PC-9 (cell line): ENCODE measurements at regions not wholly inside any gene's neighbourhood (a gene's known extent, or its start where the extent isn't known, plus 50 kb on each side); places are given as distances from the start of the nearest gene placed in this dataset.

Experiments used
- BruUV-seq: library from RNA; stranded (reverse); fragments of 400-500 nt; replicated peaks from 2 replicates; lab custom pipeline; 2021; lab: Mats Ljungman, UMichigan
- CTCF ChIA-PET: fragments of 300-600 bp; sonication (Branson Sonifier 250); formaldehyde crosslinking; loops from one replicate; lab custom pipeline; 2022; ENCODE audit warnings: antibody characterized with exemption; lab: Charles Lee
- POLR2A ChIA-PET: fragments of 300-600 bp; sonication (Branson Sonifier 250); formaldehyde crosslinking; loops from one replicate; lab custom pipeline; 2022; ENCODE audit warnings: antibody characterized with exemption; ENCODE audit not compliant: unreplicated experiment; lab: Charles Lee
- DNase-seq, 2 experiments: peaks; one replicate each; pipeline versions ENCODE4 v3.0.0 to v3.0.0-alpha.2; 2015 to 2022; ENCODE audit warnings: mixed read lengths in 1 of 2
- H2AFZ ChIP-seq: fragments of 200-600 bp; sonication (generic); 2 replicates; pipeline ENCODE4 v1.8.1; 2017; ENCODE audit warnings: antibody characterized with exemption
- H3F3A ChIP-seq: fragments of 200-600 bp; sonication (generic); 2 replicates; pipeline ENCODE4 v1.8.1; 2017; ENCODE audit warnings: antibody characterized with exemption, mild to moderate bottlenecking, low read depth; ENCODE audit not compliant: insufficient read depth
- H3K27ac ChIP-seq: fragments of 200-600 bp; sonication (generic); 2 replicates; pipeline ENCODE4 v1.6.1; 2016; ENCODE audit warnings: mixed run types
- H3K27me3 ChIP-seq: fragments of 200-600 bp; sonication (generic); 2 replicates; pipeline ENCODE4 v1.6.1; 2016; ENCODE audit warnings: low read depth, mixed run types; ENCODE audit not compliant: insufficient read depth
- H3K36me3 ChIP-seq: fragments of 200-600 bp; sonication (generic); 2 replicates; pipeline ENCODE4 v1.6.1; 2016; ENCODE audit warnings: low read depth, mixed run types
- H3K4me1 ChIP-seq: fragments of 200-600 bp; sonication (generic); replicated peaks from 2 replicates; pipeline ENCODE4 v1.6.1; 2016; ENCODE audit warnings: mixed run types; ENCODE audit not compliant: insufficient read depth
- H3K4me2 ChIP-seq: fragments of 200-600 bp; sonication (generic); 2 replicates; pipeline ENCODE4 v1.6.1; 2017; ENCODE audit warnings: mixed run types
- H3K4me3 ChIP-seq: fragments of 200-600 bp; sonication (generic); 2 replicates; pipeline ENCODE4 v1.6.1; 2016; ENCODE audit warnings: mixed run types
- H3K79me2 ChIP-seq: fragments of 200-600 bp; sonication (generic); 2 replicates; pipeline ENCODE4 v1.6.1; 2017; ENCODE audit warnings: low read depth, mixed run types
- H3K9me2 ChIP-seq: fragments of 200-600 bp; sonication (generic); 2 replicates; pipeline ENCODE4 v1.8.1; 2017; ENCODE audit warnings: mild to moderate bottlenecking; ENCODE audit not compliant: insufficient read depth
- H3K9me3 ChIP-seq: fragments of 200-600 bp; sonication (generic); 2 replicates; pipeline ENCODE4 v1.8.1; 2016; ENCODE audit warnings: low read depth; ENCODE audit not compliant: insufficient read depth
- H4K20me1 ChIP-seq: fragments of 200-600 bp; sonication (generic); 2 replicates; pipeline ENCODE4 v1.8.1; 2017; ENCODE audit not compliant: insufficient read depth
- EZH2 ChIP-seq: fragments of 200-600 bp; sonication (generic); IDR thresholded peaks from 2 replicates; pipeline ENCODE4 v1.8.0; 2017; ENCODE audit warnings: antibody characterized with exemption, low read depth
- intact Hi-C: fragments of 100-400 bp; cut with micrococcal nuclease; formaldehyde crosslinking; loops from one replicate; pipeline ENCODE4 v1.10.0; 2022; ENCODE audit not compliant: unreplicated experiment
- TF ChIP-seq, protein P1 (sequence below): fragments of 200-600 bp; sonication (generic); conservative IDR thresholded peaks from 2 replicates; pipeline ENCODE4 v1.6.1; 2017; ENCODE audit warnings: mixed run types, antibody characterized with exemption, mild to moderate bottlenecking, moderate library complexity

GRCh38 chr14:41362139-41362538, 244.5 kb upstream of the LRFN5 start:
- BruUV-seq: no TSS peak
- ChIA-PET CTCF (no interaction called here), POLR2A (no interaction called here)
- H3K4me3 ChIP-seq: no peak overlapping the region
- no peak overlapping the region for H2AFZ ChIP-seq
- H3K36me3 ChIP-seq: no peaks in the 10 kb centered on the region
- no peaks in the 10 kb centered on the region for H4K20me1 ChIP-seq
- H3K27ac ChIP-seq: no peak overlapping the region
- H3K79me2 ChIP-seq: no peaks in the 10 kb centered on the region
- no peak for TF ChIP-seq EZH2
- TF ChIP-seq, protein P1, sequence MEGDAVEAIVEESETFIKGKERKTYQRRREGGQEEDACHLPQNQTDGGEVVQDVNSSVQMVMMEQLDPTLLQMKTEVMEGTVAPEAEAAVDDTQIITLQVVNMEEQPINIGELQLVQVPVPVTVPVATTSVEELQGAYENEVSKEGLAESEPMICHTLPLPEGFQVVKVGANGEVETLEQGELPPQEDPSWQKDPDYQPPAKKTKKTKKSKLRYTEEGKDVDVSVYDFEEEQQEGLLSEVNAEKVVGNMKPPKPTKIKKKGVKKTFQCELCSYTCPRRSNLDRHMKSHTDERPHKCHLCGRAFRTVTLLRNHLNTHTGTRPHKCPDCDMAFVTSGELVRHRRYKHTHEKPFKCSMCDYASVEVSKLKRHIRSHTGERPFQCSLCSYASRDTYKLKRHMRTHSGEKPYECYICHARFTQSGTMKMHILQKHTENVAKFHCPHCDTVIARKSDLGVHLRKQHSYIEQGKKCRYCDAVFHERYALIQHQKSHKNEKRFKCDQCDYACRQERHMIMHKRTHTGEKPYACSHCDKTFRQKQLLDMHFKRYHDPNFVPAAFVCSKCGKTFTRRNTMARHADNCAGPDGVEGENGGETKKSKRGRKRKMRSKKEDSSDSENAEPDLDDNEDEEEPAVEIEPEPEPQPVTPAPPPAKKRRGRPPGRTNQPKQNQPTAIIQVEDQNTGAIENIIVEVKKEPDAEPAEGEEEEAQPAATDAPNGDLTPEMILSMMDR: no peak
- no peak overlapping the region for H3K4me2 ChIP-seq
- DNase-seq: no peak
- no peaks in the 10 kb centered on the region for H3F3A ChIP-seq
- H3K27me3 ChIP-seq: no peaks in the 10 kb centered on the region
- no peaks in the 10 kb centered on the region for H3K9me2 ChIP-seq
- intact Hi-C loops: no loop called here
- H3K4me1 ChIP-seq: no peaks in the 10 kb centered on the region
- H3K9me3 ChIP-seq: no peaks in the 10 kb centered on the region

DNA sequence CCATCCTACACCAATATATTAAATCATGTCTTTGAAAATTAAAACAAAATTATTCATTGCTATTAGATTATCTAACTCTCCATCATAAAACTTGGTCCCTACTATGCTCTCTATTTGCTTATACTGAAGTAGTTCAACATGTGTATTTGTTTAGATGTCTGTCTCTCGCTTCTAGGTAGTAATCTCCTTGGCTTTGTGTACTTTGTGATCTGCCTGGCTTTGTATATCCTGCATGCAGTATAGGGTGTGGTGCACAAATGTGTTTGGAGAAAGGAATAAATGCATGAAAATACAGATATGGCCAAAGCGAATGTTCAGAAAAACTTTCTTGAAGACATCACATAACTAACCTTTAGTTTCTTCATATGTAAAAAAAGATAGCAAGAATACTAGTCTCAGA, 246.6 kb upstream of the LRFN5 start:
- no peaks in the 10 kb centered on the region for H3K4me1 ChIP-seq
- ChIA-PET CTCF (no interaction called here), POLR2A (no interaction called here)
- no peak for TF ChIP-seq EZH2
- TF ChIP-seq, protein P1: no peak
- H3K4me3 ChIP-seq: no peak overlapping the region
- no peaks in the 10 kb centered on the region for H3F3A ChIP-seq
- H3K79me2 ChIP-seq: no peaks in the 10 kb centered on the region
- intact Hi-C loops: no loop called here
- H3K27me3 ChIP-seq: no peaks in the 10 kb centered on the region
- H3K36me3 ChIP-seq: no peaks in the 10 kb centered on the region
- H4K20me1 ChIP-seq: no peaks in the 10 kb centered on the region
- H3K4me2 ChIP-seq: no peak overlapping the region
- no peaks in the 10 kb centered on the region for H3K9me2 ChIP-seq
- no peak overlapping the region for H3K27ac ChIP-seq
- H3K9me3 ChIP-seq: no peaks in the 10 kb centered on the region
- no TSS peak for BruUV-seq
- H2AFZ ChIP-seq: no peak overlapping the region
- DNase-seq: no peak

- CTCF ChIA-PET: no interaction called here
- intact Hi-C loops: no loop called here
Observed at GRCh38 chr14:41355866-41356265, 250.8 kb upstream of the LRFN5 start.

More at GRCh38 chr14:41355866-41356265, 250.8 kb upstream of the LRFN5 start:
- H2AFZ ChIP-seq: no peak overlapping the region
- no peaks in the 10 kb centered on the region for H3K36me3 ChIP-seq
- TF ChIP-seq EZH2: no peak
- TF ChIP-seq, protein P1: no peak
- H3K79me2 ChIP-seq: no peaks in the 10 kb centered on the region
- DNase-seq: no peak
- H3K9me2 ChIP-seq: no peaks in the 10 kb centered on the region
- H4K20me1 ChIP-seq: no peaks in the 10 kb centered on the region
- H3K27ac ChIP-seq: no peak overlapping the region
- no peaks in the 10 kb centered on the region for H3K27me3 ChIP-seq
- no peaks in the 10 kb centered on the region for H3F3A ChIP-seq
- no peak overlapping the region for H3K4me2 ChIP-seq
- H3K4me1 ChIP-seq: no peaks in the 10 kb centered on the region
- no peak overlapping the region for H3K4me3 ChIP-seq
- no TSS peak for BruUV-seq
- POLR2A ChIA-PET: no interaction called here
- H3K9me3 ChIP-seq: no peaks in the 10 kb centered on the region
